PC-9 (cell line): ENCODE measurements at regions not wholly inside any gene's neighbourhood (a gene's known extent, or its start where the extent isn't known, plus 50 kb on each side); places are given as distances from the start of the nearest gene placed in this dataset.
"Not testable (repeated sequence)": the region's sequence is repeated elsewhere in the genome, so short reads cannot be mapped to it uniquely, and the experiment has no call there.

Source experiments
- BruUV-seq: library from RNA; stranded (reverse); fragments of 400-500 nt; replicated peaks from 2 replicates; lab custom pipeline; 2021; lab: Mats Ljungman, UMichigan
- CTCF ChIA-PET: fragments of 300-600 bp; sonication (Branson Sonifier 250); formaldehyde crosslinking; loops from one replicate; lab custom pipeline; 2022; ENCODE audit warnings: antibody characterized with exemption; lab: Charles Lee
- POLR2A ChIA-PET: fragments of 300-600 bp; sonication (Branson Sonifier 250); formaldehyde crosslinking; loops from one replicate; lab custom pipeline; 2022; ENCODE audit warnings: antibody characterized with exemption; ENCODE audit not compliant: unreplicated experiment; lab: Charles Lee
- DNase-seq, 2 experiments: peaks; one replicate each; pipeline versions ENCODE4 v3.0.0 to v3.0.0-alpha.2; 2015 to 2022; ENCODE audit warnings: mixed read lengths in 1 of 2
- H2AFZ ChIP-seq: fragments of 200-600 bp; sonication (generic); 2 replicates; pipeline ENCODE4 v1.8.1; 2017; ENCODE audit warnings: antibody characterized with exemption
- H3F3A ChIP-seq: fragments of 200-600 bp; sonication (generic); 2 replicates; pipeline ENCODE4 v1.8.1; 2017; ENCODE audit warnings: antibody characterized with exemption, mild to moderate bottlenecking, low read depth; ENCODE audit not compliant: insufficient read depth
- H3K27ac ChIP-seq: fragments of 200-600 bp; sonication (generic); 2 replicates; pipeline ENCODE4 v1.6.1; 2016; ENCODE audit warnings: mixed run types
- H3K27me3 ChIP-seq: fragments of 200-600 bp; sonication (generic); 2 replicates; pipeline ENCODE4 v1.6.1; 2016; ENCODE audit warnings: low read depth, mixed run types; ENCODE audit not compliant: insufficient read depth
- H3K36me3 ChIP-seq: fragments of 200-600 bp; sonication (generic); 2 replicates; pipeline ENCODE4 v1.6.1; 2016; ENCODE audit warnings: low read depth, mixed run types
- H3K4me1 ChIP-seq: fragments of 200-600 bp; sonication (generic); replicated peaks from 2 replicates; pipeline ENCODE4 v1.6.1; 2016; ENCODE audit warnings: mixed run types; ENCODE audit not compliant: insufficient read depth
- H3K4me2 ChIP-seq: fragments of 200-600 bp; sonication (generic); 2 replicates; pipeline ENCODE4 v1.6.1; 2017; ENCODE audit warnings: mixed run types
- H3K4me3 ChIP-seq: fragments of 200-600 bp; sonication (generic); 2 replicates; pipeline ENCODE4 v1.6.1; 2016; ENCODE audit warnings: mixed run types
- H3K79me2 ChIP-seq: fragments of 200-600 bp; sonication (generic); 2 replicates; pipeline ENCODE4 v1.6.1; 2017; ENCODE audit warnings: low read depth, mixed run types
- H3K9me2 ChIP-seq: fragments of 200-600 bp; sonication (generic); 2 replicates; pipeline ENCODE4 v1.8.1; 2017; ENCODE audit warnings: mild to moderate bottlenecking; ENCODE audit not compliant: insufficient read depth
- H3K9me3 ChIP-seq: fragments of 200-600 bp; sonication (generic); 2 replicates; pipeline ENCODE4 v1.8.1; 2016; ENCODE audit warnings: low read depth; ENCODE audit not compliant: insufficient read depth
- H4K20me1 ChIP-seq: fragments of 200-600 bp; sonication (generic); 2 replicates; pipeline ENCODE4 v1.8.1; 2017; ENCODE audit not compliant: insufficient read depth
- CTCF ChIP-seq: fragments of 200-600 bp; sonication (generic); conservative IDR thresholded peaks from 2 replicates; pipeline ENCODE4 v1.6.1; 2017; ENCODE audit warnings: mixed run types, antibody characterized with exemption, mild to moderate bottlenecking, moderate library complexity
- EZH2 ChIP-seq: fragments of 200-600 bp; sonication (generic); IDR thresholded peaks from 2 replicates; pipeline ENCODE4 v1.8.0; 2017; ENCODE audit warnings: antibody characterized with exemption, low read depth
- intact Hi-C: fragments of 100-400 bp; cut with micrococcal nuclease; formaldehyde crosslinking; loops from one replicate; pipeline ENCODE4 v1.10.0; 2022; ENCODE audit not compliant: unreplicated experiment

DNA sequence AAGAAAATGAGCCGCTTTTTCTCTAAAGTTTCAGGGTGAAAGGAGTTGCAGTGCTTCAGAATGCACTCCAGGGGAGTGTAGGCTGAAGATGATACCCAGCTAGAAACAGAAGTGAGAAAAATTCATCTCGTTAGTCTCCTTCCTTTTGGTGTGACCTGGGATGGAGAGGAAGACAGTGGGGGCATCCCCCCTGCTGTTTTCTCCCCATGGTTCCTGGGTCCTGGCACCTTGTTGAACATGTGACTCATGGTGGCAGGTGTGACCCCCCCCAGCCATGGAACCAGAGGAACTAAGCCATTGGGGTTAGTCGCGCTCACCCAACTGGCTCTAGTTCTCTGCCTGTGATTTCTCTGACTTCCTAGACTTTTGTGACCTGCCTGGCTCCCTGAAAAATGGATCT lies 424.6 kb downstream of the CSNK1G3 start:
- POLR2A ChIA-PET, result no interaction called here
- Histone ChIP-seq H3K4me1 (no peaks in the 10 kb centered on the region), H3K79me2 (no peaks in the 10 kb centered on the region), H4K20me1 (no peaks in the 10 kb centered on the region), H2AFZ (no peak overlapping the region), H3K36me3 (no peaks in the 10 kb centered on the region), H3K27me3 (no peaks in the 10 kb centered on the region), H3K9me2 (no peaks in the 10 kb centered on the region), H3K4me2 (no peak overlapping the region), H3K27ac (no peak overlapping the region), H3K9me3 (0 out of 2 replicates have a peak, but pooled peaks cover 2% of the 10 kb centered on the region), H3F3A (no peaks in the 10 kb centered on the region), H3K4me3 (no peak overlapping the region)
- BruUV-seq, result no TSS peak
- no peak for TF ChIP-seq CTCF
- TF ChIP-seq EZH2, result no peak
- intact Hi-C loops, result no loop called here
- CTCF ChIA-PET, result no interaction called here
- DNase-seq, result no peak

GRCh38 chr5:123933812-123934211 lies 421.8 kb downstream of the CSNK1G3 start:
- H3K4me1 ChIP-seq, H3K4me2 ChIP-seq, CTCF ChIA-PET, DNase-seq, H4K20me1 ChIP-seq, H3K79me2 ChIP-seq, H3K9me3 ChIP-seq, H3K36me3 ChIP-seq, H3K4me3 ChIP-seq, H3K27ac ChIP-seq, BruUV-seq, POLR2A ChIA-PET, H3F3A ChIP-seq, intact Hi-C loops, H2AFZ ChIP-seq, H3K9me2 ChIP-seq, H3K27me3 ChIP-seq: not testable (repeated sequence)

GRCh38 chr5:123929055-123929474 lies 417.1 kb downstream of the CSNK1G3 start:
- H3K9me3 ChIP-seq, result no peaks in the 10 kb centered on the region
- H3K4me1 ChIP-seq, result no peaks in the 10 kb centered on the region
- H3K27me3 ChIP-seq, result no peaks in the 10 kb centered on the region
- H3K27ac ChIP-seq, result no peak overlapping the region
- no peaks in the 10 kb centered on the region for H3K9me2 ChIP-seq
- no TSS peak for BruUV-seq
- H3K4me3 ChIP-seq, result no peak overlapping the region
- TF ChIP-seq EZH2, result no peak
- TF ChIP-seq CTCF, result no peak
- POLR2A ChIA-PET, result no interaction called here
- no peaks in the 10 kb centered on the region for H3F3A ChIP-seq
- no peak overlapping the region for H2AFZ ChIP-seq
- no peaks in the 10 kb centered on the region for H3K36me3 ChIP-seq
- H3K79me2 ChIP-seq, result no peaks in the 10 kb centered on the region
- intact Hi-C loops, result no loop called here
- CTCF ChIA-PET, result no interaction called here
- no peaks in the 10 kb centered on the region for H4K20me1 ChIP-seq
- no peak for DNase-seq
- H3K4me2 ChIP-seq, result no peak overlapping the region

DNA sequence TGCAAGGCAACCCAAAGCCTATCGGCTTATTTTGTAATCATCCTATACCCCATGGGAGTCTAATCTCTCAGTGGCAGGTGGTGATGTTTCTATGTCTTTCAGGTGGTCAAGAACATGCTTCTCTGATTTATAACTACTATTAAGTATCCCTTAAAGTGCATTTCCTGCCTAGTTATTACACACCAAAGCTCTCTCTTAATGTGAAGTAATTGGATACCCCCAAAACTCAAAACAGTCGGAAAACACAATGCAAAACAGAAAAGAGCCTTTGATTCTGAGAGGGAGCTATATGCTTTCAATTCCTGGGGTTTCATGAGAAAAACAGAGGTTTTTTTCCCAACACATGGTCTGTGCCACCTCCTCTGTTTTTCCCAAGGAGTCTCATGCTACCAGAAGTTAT lies 416.4 kb downstream of the CSNK1G3 start:
- no peak for DNase-seq
- CTCF ChIA-PET, result no interaction called here
- intact Hi-C loops, result no loop called here
- Histone ChIP-seq H3K79me2 (no peaks in the 10 kb centered on the region), H3K4me2 (no peak overlapping the region), H3F3A (no peaks in the 10 kb centered on the region), H4K20me1 (no peaks in the 10 kb centered on the region), H3K9me2 (no peaks in the 10 kb centered on the region), H3K4me3 (no peak overlapping the region), H3K27ac (no peak overlapping the region), H3K27me3 (no peaks in the 10 kb centered on the region), H3K36me3 (no peaks in the 10 kb centered on the region), H2AFZ (no peak overlapping the region), H3K9me3 (no peaks in the 10 kb centered on the region), H3K4me1 (no peaks in the 10 kb centered on the region)
- POLR2A ChIA-PET, result no interaction called here
- TF ChIP-seq EZH2, result no peak
- no peak for TF ChIP-seq CTCF
- no TSS peak for BruUV-seq
